ENCODE measurements at regions not wholly inside any gene's neighbourhood (a gene's known extent, or its start where the extent isn't known, plus 50 kb on each side); places are given as distances from the start of the nearest gene placed in this dataset.

DNA sequence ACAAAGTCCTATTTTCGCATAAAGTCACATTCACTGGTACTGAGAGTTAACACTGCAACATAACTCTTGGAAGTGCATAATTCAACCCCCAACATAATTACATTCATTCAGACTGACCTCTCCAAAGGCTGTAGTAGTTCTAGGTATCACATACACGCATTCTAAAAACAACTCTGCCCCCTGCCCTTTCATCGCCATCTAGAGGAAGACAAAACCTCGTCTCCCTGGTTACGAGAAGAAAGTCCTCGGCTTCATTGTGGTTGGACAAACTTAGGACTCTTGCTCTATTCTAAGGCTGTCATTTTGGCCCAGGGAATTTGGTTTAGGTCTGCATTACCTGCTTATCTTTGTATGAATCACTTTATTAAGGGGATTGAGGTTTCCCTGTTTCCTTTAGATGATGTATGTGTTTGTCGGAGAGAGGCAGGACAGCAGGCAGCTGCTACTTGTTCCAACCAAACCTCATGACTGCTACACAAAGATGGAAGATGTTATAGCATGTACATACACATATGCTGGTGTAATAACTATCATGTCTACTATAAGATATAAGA lies 215.4 kb upstream of the NRXN1 start:
- no peak for DNase-seq (ENCODE audit: low read depth)

DNA sequence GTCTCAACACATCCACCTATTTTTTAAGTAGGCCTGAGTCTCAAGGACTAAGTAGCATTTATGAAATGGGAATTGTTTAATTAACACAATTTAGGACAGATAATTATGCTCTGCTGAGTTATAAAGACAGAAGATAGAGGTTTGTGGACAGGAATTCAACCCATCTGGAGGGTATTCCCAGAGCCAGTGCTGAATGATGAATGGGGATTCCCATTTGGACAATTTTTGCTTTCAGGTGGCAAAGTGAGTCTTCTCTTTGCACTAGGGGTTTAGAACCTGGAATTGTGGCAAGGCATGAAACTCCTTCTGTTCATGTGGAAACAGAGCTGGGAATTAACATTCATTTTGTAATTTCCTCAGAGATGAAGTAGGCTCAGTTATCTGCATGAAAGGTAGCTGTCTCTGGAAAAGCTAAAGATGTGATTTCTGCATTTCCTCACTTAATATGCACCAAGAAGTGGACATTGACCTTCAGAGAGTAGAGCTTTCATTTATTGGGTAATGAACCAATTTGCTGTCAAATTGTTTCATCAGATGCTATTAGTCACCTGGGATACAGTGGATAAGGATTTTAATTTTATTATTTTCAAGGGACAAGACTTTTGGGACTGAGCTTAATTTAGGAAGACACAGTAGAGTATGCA lies 212.1 kb upstream of the NRXN1 start:
- no peak for DNase-seq (ENCODE audit: low read depth)

DNA sequence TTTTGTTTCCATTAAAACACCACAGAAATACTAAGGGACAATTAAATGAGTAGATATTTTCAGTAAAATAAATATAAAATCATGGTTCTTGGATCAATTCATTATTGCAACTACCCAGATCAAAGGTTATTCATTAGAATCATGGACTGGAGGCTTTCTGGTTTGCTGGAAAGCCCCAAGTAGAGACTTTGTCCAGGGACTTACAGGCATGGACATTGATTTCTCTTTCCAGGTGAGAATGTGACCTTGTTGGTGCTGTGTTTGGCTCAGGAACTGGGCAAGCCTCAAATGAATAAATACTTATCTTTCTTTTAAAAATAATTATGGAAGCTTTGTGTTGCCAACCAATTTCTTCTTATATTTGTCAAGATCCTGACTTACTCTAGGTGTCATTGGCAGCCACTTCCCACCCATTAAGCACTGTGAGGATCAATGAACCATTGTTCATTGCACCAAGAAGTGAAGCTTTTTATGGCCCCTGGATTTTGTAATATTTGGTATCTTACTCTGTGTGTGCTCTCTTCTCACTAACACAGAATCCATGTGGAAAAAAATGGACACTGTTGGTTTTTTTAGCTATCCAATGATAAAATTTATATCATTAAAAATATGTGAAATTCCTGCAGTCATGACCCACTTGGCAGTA lies 205.8 kb upstream of the NRXN1 start:
- no peak for DNase-seq (ENCODE audit: low read depth)

DNA sequence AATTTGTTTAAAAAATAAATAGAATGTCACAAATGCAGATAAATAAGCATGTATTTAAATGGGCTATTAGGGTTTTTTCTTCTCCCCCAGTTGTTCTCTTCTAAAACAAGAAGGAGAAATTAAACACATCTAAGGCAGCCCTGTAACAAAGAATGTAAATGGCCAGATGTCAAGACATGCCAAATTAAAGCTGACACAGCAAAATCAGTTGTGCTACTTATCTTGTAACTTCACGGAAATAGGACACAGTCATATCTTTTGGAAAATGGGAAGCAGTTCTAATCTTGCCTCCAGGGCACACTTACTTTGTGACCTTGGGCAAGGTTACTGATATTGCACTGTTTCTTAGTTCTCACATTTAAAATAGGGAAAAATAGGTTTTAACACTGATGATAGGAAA lies 200.1 kb upstream of the NRXN1 start:
- DNase-seq (ENCODE audit: low read depth), result no peak

DNA sequence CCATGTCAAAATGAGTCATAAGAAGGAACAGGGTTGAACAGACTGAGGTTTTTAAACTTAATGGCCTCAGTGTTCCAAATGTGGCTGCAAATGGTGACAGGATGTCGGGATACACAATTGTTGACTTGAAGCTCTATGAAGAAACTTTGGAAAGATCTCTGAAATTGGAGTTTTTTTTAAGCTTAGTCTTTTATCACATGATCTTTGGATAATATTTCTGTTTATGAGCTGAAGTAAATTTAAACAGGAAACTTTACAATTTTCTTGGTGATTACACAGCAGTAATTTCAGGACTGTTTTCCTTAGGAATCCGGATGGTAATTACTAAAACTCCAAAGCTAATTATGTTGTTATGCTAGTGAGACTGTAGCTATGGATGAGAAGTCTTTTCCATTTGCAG lies 199.1 kb upstream of the NRXN1 start:
- DNase-seq (ENCODE audit: low read depth), result no peak

DNA sequence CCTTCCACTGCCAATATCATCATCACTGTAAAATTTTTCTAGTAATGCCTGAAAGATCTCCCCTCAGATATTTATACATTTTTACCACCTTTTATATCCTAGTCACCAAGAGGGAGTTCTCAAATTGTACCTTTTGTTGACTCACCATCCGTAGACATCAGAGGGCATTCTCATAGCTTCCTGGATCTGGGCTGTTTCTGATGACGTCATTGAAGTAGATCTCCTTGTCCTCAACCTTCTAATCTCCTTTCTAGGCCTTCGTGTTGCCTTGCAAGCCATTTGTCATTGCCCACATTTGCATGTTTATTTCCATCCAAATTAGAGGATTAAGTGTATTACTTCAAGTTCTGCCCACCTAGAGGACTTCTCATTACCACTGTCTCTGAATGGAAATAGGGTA lies 193.4 kb upstream of the NRXN1 start:
- DNase-seq (ENCODE audit: low read depth), result no peak

DNA sequence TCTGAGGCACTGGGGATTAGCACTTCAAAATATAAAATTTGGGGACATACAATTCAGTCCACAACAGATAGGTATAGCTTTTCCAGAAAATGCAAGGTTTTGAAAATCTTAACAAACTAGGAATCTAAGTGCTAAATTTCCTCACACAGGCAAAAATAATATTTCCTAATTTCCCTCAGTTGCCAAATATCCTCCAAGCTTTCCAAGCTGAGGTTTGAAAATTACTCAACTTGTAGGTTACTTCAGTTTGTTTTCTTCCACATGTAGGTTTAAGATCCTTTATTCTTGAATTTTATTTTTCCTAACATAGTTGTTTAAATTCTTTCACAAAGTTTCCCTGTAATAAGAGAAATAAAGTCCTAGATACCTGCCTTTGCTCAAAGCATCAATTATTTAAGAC lies 192.9 kb upstream of the NRXN1 start:
- no peak for DNase-seq (ENCODE audit: low read depth)

DNA sequence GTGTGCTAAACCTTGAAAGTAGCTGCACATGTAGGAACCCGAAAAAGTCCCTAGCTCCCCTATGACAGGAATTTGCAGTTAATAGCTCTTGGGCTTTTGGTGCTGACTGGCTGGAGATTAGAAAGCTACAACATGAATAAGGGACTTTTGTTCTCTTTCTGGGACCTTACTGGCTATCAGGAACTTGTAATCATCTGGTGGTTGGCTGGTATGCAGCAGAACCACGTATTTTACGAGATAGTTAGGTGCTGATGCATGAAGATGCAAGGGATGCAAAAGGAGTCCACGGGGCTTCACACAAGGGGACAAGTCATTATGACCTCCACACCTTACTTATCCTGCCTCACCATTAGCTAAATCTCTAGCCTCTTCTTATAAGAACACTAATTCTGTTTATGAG lies 190.2 kb upstream of the NRXN1 start:
- DNase-seq (ENCODE audit: low read depth), result no peak

DNA sequence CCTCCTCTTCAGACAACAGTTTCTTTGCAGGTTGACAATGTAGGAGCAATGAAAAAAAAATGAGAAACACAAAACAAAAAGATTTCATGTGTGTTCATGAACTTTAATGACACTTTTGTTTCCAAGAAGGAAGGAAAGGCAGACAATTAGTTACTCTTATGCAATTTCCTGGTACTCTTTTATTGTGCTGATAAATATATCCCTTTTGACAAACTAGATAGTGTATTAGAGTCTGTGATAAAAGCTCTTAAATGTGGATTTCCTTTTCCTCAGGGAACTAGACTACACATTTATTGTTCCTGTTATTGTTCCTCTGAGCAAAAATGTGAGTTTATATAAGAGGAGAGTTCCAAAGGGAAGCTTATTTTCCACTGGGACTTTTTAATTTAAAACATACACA lies 188.7 kb upstream of the NRXN1 start:
- DNase-seq (ENCODE audit: low read depth), result no peak

DNA sequence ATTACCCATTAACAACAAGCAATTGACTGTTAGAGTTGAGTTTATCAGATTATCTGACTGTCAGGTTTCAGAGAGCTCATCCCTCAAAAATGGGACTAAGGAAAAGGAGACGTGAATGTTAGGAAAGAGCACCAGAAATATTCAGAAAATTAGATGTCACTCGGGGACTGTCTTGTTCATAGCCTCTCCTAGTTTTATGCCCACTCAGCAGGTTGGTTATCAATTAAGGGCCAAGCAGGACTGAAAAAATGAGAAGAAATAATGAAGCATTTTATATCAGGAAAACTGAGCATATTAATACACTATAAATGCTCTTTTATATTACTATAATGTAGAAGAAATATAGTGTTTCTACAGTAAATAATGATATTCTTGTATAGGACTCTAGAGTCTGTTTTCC lies 188.1 kb upstream of the NRXN1 start:
- no peak for DNase-seq (ENCODE audit: low read depth)

DNA sequence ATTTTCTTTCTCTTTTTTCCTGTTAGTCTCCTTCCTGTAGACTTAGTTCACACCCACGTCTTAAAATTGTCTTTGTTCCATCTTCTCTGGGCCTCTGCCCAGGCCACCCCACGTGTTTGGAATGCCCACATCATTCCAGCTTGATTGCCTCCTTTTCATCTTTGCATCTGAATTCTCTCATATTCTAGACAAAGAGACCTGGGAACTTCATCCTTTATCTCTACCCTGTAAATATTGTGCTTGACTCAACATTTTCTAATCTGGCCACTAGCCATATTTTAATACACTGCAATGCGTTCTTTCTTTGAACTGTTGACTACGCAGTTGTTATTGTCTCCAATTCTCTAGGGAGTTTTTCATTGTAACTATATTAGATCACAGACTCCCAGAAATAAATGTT lies 187.5 kb upstream of the NRXN1 start:
- no peak for DNase-seq (ENCODE audit: low read depth)

DNA sequence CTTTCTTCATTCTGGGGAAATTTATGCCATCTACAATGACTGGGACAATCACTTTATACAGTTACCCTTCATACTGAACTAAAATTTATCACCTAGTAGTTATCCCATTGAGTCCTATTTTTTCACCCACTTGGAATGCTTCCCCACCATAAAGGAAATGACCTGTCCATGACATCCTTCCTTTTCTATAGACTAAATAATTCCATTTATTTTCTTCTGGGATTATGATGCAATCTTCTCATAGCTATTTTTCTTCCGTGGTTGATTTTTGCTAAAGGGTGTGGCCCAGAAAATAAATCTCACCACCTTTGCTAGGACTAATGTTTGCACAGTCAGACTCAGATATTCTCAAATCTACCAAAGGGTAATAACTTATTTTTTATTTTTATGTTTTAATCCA lies 186.1 kb upstream of the NRXN1 start:
- no peak for DNase-seq (ENCODE audit: low read depth)

DNA sequence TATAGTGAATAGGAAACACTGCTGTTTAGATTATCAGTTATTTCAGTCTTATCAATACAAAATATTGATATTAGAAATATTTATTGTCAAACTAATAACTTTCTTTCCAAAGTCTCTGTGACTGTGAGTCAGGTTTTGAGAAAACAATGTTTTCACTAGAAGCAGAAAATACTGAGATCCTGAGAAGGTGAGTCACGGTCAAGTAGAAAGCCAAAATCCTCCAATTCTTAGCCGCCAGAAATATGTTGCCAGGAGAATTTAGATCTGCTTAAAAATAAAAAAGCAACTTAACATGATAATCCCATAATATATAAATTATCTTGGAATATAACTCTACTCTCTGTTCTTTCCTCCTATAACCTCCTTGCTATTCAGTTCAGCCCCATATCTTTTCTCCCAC lies 181.9 kb upstream of the NRXN1 start:
- DNase-seq (ENCODE audit: low read depth), result no peak

DNA sequence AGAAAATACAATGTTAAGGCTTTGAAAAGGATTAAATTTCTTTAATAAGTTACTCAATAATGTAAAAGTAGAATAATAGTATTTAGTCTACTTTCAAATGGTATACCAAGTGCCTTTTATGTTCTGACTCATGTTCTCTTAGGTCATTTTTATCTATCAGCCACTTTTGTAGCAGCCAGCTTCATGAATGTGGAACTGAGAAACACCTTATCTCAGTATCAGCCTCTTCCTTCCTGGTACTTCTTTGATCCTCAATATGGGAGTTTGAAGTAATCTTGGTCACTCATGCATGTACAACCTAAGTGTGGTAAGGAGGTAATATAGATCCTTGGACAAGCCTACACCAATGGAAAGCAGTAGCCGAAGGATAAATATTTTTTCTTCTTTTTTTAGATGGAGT lies 180.4 kb upstream of the NRXN1 start:
- no peak for DNase-seq (ENCODE audit: low read depth)

DNA sequence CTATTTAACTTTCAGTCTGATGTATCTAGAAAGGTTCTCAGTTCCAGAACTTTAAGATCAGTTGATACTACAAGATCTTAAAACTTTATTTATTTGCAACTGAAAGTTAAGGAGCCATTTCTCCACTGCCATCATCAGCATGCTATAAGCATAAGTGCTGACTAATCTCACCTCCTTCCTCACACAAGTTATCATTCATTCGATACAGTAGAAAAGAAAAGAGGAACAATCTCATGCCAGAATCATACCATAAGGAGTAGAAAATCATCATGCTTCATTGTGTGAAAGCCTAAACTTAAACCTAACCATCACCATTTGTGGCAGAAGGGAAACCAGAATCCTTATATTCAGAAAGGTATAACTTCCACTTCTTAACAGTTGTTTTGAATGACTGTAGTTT lies 176.6 kb upstream of the NRXN1 start:
- no peak for DNase-seq (ENCODE audit: low read depth)

DNA sequence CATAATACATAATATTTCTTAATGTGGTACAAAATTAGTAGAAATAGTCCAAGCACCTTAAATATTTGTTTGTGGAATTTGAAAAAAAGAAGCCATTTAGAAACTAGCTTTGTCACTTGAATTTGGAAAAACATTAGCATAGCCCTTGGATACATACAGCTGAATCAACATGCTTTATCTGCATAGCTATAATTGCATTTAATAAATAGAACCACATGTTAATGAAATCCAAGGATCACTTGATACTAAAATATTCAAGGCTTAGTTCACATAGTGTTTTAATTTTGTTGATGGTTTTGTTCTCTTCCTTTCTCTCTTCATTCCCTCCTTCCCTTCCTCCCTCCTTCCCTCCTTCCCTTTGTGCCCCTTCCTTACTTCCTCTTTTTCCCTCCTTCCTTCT lies 169.4 kb upstream of the NRXN1 start:
- DNase-seq (ENCODE audit: low read depth), result no peak

DNA sequence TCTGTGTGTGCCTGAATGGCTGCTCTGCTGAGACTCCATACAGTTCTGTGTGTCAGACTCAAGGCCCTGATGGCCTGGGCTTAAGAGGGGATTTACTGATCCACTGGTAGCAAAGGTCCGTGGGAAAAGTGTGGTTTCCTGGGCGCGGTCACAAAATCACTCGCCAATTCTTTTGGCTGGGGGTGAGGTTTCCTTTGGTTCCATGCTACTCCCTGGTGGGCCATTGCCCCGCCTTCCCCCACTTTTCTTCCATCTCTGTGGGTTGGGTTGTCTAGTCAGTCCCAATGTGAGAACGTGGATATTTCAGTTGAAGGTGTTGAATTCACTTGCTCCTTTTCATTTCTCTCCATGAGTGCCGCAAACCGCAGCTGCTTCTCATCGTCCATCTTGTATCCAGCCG lies 162.7 kb upstream of the NRXN1 start:
- no peak for DNase-seq (ENCODE audit: low read depth)

DNA sequence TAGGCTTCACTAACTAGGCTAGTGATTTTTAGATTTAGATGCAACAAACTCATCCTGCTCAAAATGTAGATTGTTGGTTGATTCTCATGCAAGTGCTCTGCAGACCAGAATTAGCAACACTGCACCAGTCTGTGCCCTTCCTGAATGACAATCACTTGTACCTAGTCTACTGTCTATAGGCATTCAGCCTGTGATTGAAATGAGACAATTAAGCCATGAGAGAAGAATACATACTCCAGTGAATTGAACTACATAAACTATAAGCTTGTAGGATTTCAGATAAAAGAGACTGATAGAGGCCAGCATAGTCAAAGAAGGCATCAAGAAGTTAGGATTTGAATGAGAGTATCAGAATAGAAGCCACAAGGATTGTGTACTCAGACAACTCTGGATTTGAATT lies 138.3 kb upstream of the NRXN1 start:
- DNase-seq (ENCODE audit: low read depth), result no peak

DNA sequence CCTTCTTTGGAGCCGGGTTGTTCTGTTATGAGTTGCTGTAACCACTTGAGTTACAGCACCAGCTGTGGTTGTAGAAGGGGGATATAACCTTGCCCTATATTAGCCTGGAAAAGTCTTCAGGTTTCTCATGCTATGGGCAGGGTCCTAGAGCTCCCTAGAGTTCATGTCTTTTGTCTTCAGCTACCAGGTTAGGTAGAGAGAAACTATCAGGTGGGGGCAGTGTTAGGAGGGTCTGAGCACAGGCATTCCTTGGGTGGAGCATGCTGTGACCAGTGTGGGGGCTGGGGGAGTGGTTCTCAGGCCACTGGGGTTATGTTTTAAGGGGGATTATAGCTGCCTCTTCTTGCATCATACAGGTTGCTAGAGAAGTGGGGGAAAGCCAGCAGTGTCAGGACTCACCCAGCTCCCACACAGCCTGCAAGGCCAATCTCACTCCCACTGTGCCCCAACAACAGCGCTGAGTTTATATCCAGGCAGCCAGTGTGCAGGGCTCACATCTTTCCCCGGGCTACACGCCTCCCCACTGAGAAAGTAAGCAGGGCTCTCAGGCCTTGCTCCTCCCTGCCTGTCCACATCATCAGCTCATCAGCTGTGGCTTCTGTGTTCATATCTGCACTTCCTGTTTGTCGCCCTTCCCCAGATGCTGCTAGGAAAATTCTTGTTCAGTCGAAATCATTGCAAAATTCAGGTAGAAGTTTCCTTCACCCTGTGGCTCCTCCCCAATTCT lies 133.8 kb upstream of the NRXN1 start:
- no peak for DNase-seq (ENCODE audit: low read depth)

DNA sequence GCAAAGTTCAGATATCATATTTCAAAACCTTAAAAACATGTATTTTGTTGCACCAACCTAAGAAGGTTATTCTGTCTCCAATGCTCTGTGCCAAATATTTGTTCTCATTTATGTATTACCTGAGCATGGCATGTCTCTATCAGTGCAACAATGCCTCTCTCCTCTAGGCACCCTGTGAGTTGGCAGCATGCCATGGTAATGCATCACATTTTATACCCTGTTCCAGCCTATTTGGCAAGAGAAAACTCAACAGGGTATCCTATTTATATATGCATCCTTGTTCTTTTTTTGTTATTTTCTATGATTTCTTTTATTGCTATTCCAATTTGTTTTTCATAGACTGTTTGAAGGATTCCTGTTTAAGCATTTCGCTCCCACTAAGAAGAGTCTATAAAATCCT lies 126.3 kb upstream of the NRXN1 start:
- no peak for DNase-seq (ENCODE audit: low read depth)

DNA sequence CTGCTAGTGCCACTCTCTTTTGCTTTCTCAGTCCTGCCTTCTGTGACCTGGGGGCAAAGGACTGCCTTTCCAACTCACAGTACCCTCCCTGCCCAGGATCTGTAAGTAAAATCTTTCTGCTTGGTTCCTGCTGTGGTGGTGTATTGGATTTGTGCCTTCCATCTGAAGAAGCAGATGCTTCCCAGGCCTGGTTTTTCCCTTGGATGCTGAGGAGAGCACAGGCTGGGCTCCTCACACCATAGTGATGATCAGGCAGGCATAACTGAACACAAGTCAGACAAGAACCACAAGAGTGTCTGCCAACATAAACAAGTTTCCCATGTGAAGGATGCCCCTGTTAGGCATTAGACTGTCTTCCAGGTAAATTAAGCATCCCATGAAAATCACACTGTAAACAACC lies 121.3 kb upstream of the NRXN1 start:
- DNase-seq (ENCODE audit: low read depth), result no peak

DNA sequence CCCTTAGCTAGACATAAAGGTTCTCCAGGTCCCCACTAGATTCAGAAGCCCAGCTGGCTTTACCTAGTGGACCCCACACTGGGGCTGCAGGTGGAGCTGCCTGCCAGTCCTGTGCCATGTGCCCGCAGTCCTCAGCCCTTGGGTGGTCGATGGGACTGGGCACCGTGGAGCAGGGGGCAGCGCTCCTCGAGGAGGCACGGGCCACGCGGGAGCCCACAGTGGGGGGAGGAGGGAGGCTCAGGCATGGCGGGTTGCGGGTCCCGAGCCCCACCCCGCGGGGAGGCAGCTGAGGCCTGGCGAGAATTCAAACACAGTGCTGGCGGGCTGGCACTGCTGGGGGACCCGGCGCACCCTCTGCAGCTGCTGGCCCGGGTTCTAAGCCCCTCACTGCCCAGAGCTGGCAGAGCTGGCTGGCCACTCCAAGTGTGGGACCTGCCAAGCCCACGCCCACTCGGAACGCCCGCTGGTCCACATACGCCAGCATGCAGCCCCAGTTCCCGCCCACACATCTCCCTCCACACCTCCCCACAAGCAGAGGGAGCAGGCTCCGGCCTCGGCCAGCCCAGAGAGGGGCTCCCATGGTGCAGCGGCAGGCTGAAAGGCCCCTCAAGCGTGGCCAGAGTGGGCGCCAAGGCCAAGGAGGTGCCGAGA lies 119.7 kb upstream of the NRXN1 start:
- DNase-seq (ENCODE audit: low read depth), result no peak

DNA sequence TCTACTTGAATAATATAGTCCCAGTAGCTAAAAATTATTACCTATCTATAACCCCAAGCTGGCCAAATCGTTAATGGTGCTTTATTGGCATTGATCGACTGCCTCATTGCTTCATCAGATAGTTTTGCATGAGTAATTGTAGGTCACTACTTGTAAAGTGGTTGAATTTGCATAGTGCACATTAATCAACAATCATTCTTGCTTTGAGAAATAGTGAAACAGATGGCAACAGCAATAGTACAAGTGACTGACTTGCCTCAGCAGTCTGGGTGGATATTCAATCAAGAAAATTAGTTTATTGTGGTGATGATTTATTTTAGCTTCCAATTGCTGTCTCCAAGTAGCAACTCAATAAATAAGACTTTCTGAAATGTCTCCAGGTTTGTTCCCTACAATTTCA lies 117.8 kb upstream of the NRXN1 start:
- no peak for DNase-seq (ENCODE audit: low read depth)
